SJSA1 (cell line): ENCODE measurements at regions not wholly inside any gene's neighbourhood (a gene's known extent, or its start where the extent isn't known, plus 50 kb on each side); places are given as distances from the start of the nearest gene placed in this dataset.
"Not testable (repeated sequence)": the region's sequence is repeated elsewhere in the genome, so short reads cannot be mapped to it uniquely, and the experiment has no call there.

Experiments
- DNase-seq, 2 experiments: peaks; one replicate each; pipeline ENCODE4 v3.0.0-alpha.2; 2015 to 2020; ENCODE audit warnings: low spot score in 2 of 2, low read depth in 1 of 2
- H3K27ac ChIP-seq: fragments of 250-450 bp; sonication (Bioruptor Pico); 2 replicates; pipeline ENCODE4 v1.5.1; 2020; ENCODE audit warnings: mild to moderate bottlenecking, moderate library complexity
- H3K27me3 ChIP-seq: fragments of 250-450 bp; sonication (Bioruptor Pico); replicated peaks from 2 replicates; pipeline ENCODE4 v1.5.1; 2020; ENCODE audit warnings: mild to moderate bottlenecking, moderate library complexity
- H3K36me3 ChIP-seq: fragments of 250-450 bp; sonication (Bioruptor Pico); 2 replicates; pipeline ENCODE4 v1.5.1; 2020; ENCODE audit warnings: mild to moderate bottlenecking
- H3K4me1 ChIP-seq: fragments of 250-450 bp; sonication (Bioruptor Pico); replicated peaks from 2 replicates; pipeline ENCODE4 v1.6.1; 2021; ENCODE audit warnings: mild to moderate bottlenecking
- H3K4me3 ChIP-seq: fragments of 250-450 bp; sonication (Bioruptor Pico); 2 replicates; pipeline ENCODE4 v1.5.1; 2020; ENCODE audit warnings: mild to moderate bottlenecking
- H3K9me3 ChIP-seq: fragments of 250-450 bp; sonication (Bioruptor Pico); replicated peaks from 2 replicates; pipeline ENCODE4 v1.5.1; 2020; ENCODE audit warnings: mild to moderate bottlenecking

- DNase-seq, result no peak
- H3K27me3 ChIP-seq, result no peaks in the 10 kb centered on the region
- no peaks in the 10 kb centered on the region for H3K4me1 ChIP-seq
- H3K27ac ChIP-seq, result no peak overlapping the region
- no peak overlapping the region for H3K4me3 ChIP-seq
- H3K36me3 ChIP-seq, result no peaks in the 10 kb centered on the region
- no peaks in the 10 kb centered on the region for H3K9me3 ChIP-seq
Observed at GRCh38 chr9:11149065-11149464, 536.3 kb upstream of the PTPRD start.

- Histone ChIP-seq H3K4me1 (no peaks in the 10 kb centered on the region), H3K27ac (no peak overlapping the region), H3K27me3 (no peaks in the 10 kb centered on the region), H3K9me3 (no peaks in the 10 kb centered on the region), H3K36me3 (no peaks in the 10 kb centered on the region), H3K4me3 (no peak overlapping the region)
- DNase-seq, result no peak
Observed at GRCh38 chr9:11158063-11158462, 545.3 kb upstream of the PTPRD start.

GRCh38 chr9:11158676-11159075, 545.9 kb upstream of the PTPRD start:
- H3K27ac ChIP-seq, result no peak overlapping the region
- no peak overlapping the region for H3K4me3 ChIP-seq
- no peak for DNase-seq
- H3K36me3 ChIP-seq, result no peaks in the 10 kb centered on the region
- H3K4me1 ChIP-seq, result no peaks in the 10 kb centered on the region
- H3K9me3 ChIP-seq, result no peaks in the 10 kb centered on the region
- H3K27me3 ChIP-seq, result no peaks in the 10 kb centered on the region

- Histone ChIP-seq H3K27me3 (no peaks in the 10 kb centered on the region), H3K36me3 (no peaks in the 10 kb centered on the region), H3K9me3 (no peaks in the 10 kb centered on the region), H3K4me3 (no peak overlapping the region), H3K27ac (no peak overlapping the region), H3K4me1 (no peaks in the 10 kb centered on the region)
- DNase-seq, result no peak
Observed at GRCh38 chr9:11159318-11159862, 546.6 kb upstream of the PTPRD start.

GRCh38 chr9:11163843-11164242, 551.0 kb upstream of the PTPRD start:
- DNase-seq, result no peak
- no peak overlapping the region for H3K4me3 ChIP-seq
- H3K27me3 ChIP-seq, result no peaks in the 10 kb centered on the region
- no peaks in the 10 kb centered on the region for H3K4me1 ChIP-seq
- no peaks in the 10 kb centered on the region for H3K36me3 ChIP-seq
- H3K9me3 ChIP-seq, result no peaks in the 10 kb centered on the region
- no peak overlapping the region for H3K27ac ChIP-seq

GRCh38 chr9:11182001-11182400, 569.2 kb upstream of the PTPRD start:
- Histone ChIP-seq H3K36me3 (no peaks in the 10 kb centered on the region), H3K4me3 (no peak overlapping the region), H3K4me1 (no peaks in the 10 kb centered on the region), H3K9me3 (no peaks in the 10 kb centered on the region), H3K27me3 (no peaks in the 10 kb centered on the region), H3K27ac (no peak overlapping the region)
- no peak for DNase-seq

- DNase-seq, result no peak
- Histone ChIP-seq H3K36me3 (no peaks in the 10 kb centered on the region), H3K4me1 (no peaks in the 10 kb centered on the region), H3K4me3 (no peak overlapping the region), H3K27ac (no peak overlapping the region), H3K9me3 (no peaks in the 10 kb centered on the region), H3K27me3 (no peaks in the 10 kb centered on the region)
Observed at GRCh38 chr9:11190719-11191118, 577.9 kb upstream of the PTPRD start.

- Histone ChIP-seq H3K36me3 (no peaks in the 10 kb centered on the region), H3K27me3 (no peaks in the 10 kb centered on the region), H3K9me3 (no peaks in the 10 kb centered on the region), H3K4me1 (no peaks in the 10 kb centered on the region), H3K27ac (no peak overlapping the region), H3K4me3 (no peak overlapping the region)
- no peak for DNase-seq
Observed at GRCh38 chr9:11192993-11193392, 580.2 kb upstream of the PTPRD start.

- Histone ChIP-seq H3K27me3 (no peaks in the 10 kb centered on the region), H3K9me3 (no peaks in the 10 kb centered on the region), H3K4me3 (no peak overlapping the region), H3K27ac (no peak overlapping the region), H3K4me1 (no peaks in the 10 kb centered on the region), H3K36me3 (no peaks in the 10 kb centered on the region)
- no peak for DNase-seq
Observed at GRCh38 chr9:11194246-11194645, 581.4 kb upstream of the PTPRD start.

- H3K4me1 ChIP-seq, H3K36me3 ChIP-seq, H3K9me3 ChIP-seq, DNase-seq, H3K4me3 ChIP-seq, H3K27me3 ChIP-seq, H3K27ac ChIP-seq: not testable (repeated sequence)
Observed at GRCh38 chr9:11196840-11197365, 584.1 kb upstream of the PTPRD start.

GRCh38 chr9:11199335-11199734, 586.5 kb upstream of the PTPRD start:
- no peak for DNase-seq
- Histone ChIP-seq H3K4me3 (no peak overlapping the region), H3K27ac (no peak overlapping the region), H3K27me3 (no peaks in the 10 kb centered on the region), H3K4me1 (no peaks in the 10 kb centered on the region), H3K9me3 (no peaks in the 10 kb centered on the region), H3K36me3 (no peaks in the 10 kb centered on the region)

- no peak overlapping the region for H3K27ac ChIP-seq
- no peaks in the 10 kb centered on the region for H3K36me3 ChIP-seq
- H3K4me3 ChIP-seq, result no peak overlapping the region
- H3K4me1 ChIP-seq, result no peaks in the 10 kb centered on the region
- H3K27me3 ChIP-seq, result no peaks in the 10 kb centered on the region
- DNase-seq, result no peak
- H3K9me3 ChIP-seq, result no peaks in the 10 kb centered on the region
Observed at GRCh38 chr9:11204521-11204920, 591.7 kb upstream of the PTPRD start.

GRCh38 chr9:11206925-11207324, 594.1 kb upstream of the PTPRD start:
- Histone ChIP-seq H3K4me1 (no peaks in the 10 kb centered on the region), H3K27ac (no peak overlapping the region), H3K36me3 (no peaks in the 10 kb centered on the region), H3K9me3 (no peaks in the 10 kb centered on the region), H3K4me3 (no peak overlapping the region), H3K27me3 (no peaks in the 10 kb centered on the region)
- DNase-seq, result no peak

- H3K27me3 ChIP-seq, result no peaks in the 10 kb centered on the region
- no peaks in the 10 kb centered on the region for H3K36me3 ChIP-seq
- H3K4me3 ChIP-seq, result no peak overlapping the region
- no peak for DNase-seq
- no peaks in the 10 kb centered on the region for H3K4me1 ChIP-seq
- H3K9me3 ChIP-seq, result no peaks in the 10 kb centered on the region
- no peak overlapping the region for H3K27ac ChIP-seq
Observed at GRCh38 chr9:11233696-11234095, 620.9 kb upstream of the PTPRD start.

- H3K9me3 ChIP-seq, result no peaks in the 10 kb centered on the region
- H3K36me3 ChIP-seq, result no peaks in the 10 kb centered on the region
- H3K4me1 ChIP-seq, result no peaks in the 10 kb centered on the region
- no peak overlapping the region for H3K4me3 ChIP-seq
- no peaks in the 10 kb centered on the region for H3K27me3 ChIP-seq
- no peak overlapping the region for H3K27ac ChIP-seq
- DNase-seq, result no peak
Observed at GRCh38 chr9:11235061-11235460, 622.3 kb upstream of the PTPRD start.
